Neural cell (in vitro differentiated cells): ENCODE measurements at regions not wholly inside any gene's neighbourhood (a gene's known extent, or its start where the extent isn't known, plus 50 kb on each side); places are given as distances from the start of the nearest gene placed in this dataset.

Experiments
- H2AFZ ChIP-seq: fragments of 200-600, 300-800 bp; sonication (generic), shearing (Covaris generic); 2 replicates; pipeline ENCODE4 v1.6.0; 2014; ENCODE audit warnings: low read depth, mild to moderate bottlenecking, antibody characterized with exemption, low read length, moderate library complexity
- H3F3A ChIP-seq: fragments of 200-600 bp; shearing (Covaris generic); 2 replicates; pipeline ENCODE4 v1.6.1; 2016; ENCODE audit warnings: mild to moderate bottlenecking, moderate library complexity, mixed read lengths, antibody characterized with exemption, low read length; ENCODE audit not compliant: insufficient read depth, poor library complexity, severe bottlenecking
- H3K27ac ChIP-seq: fragments of 200-600, 300-800 bp; sonication (generic), shearing (Covaris generic); 2 replicates; pipeline ENCODE4 v1.5.1; 2014; ENCODE audit warnings: mild to moderate bottlenecking, low read length, moderate library complexity
- H3K27me3 ChIP-seq: fragments of 300-800, 200-600 bp; sonication (generic), shearing (Covaris generic); 2 replicates; pipeline ENCODE4 v1.6.0; 2014; ENCODE audit warnings: mild to moderate bottlenecking, low read depth, low read length, moderate library complexity; ENCODE audit not compliant: insufficient read depth
- H3K36me3 ChIP-seq: fragments of 300-800, 200-600 bp; sonication (generic), shearing (Covaris generic); 2 replicates; pipeline ENCODE4 v1.5.1; 2014; ENCODE audit warnings: mild to moderate bottlenecking, antibody characterized with exemption, low read length, moderate library complexity; ENCODE audit not compliant: insufficient read depth
- H3K4me2 ChIP-seq: fragments of 300-800, 200-600 bp; sonication (generic), shearing (Covaris generic); 2 replicates; pipeline ENCODE4 v1.6.0; 2014; ENCODE audit warnings: mild to moderate bottlenecking, low read length
- H3K4me3 ChIP-seq: fragments of 300-800, 200-600 bp; sonication (generic), shearing (Covaris generic); 2 replicates; pipeline ENCODE4 v1.5.1; 2014; ENCODE audit warnings: mild to moderate bottlenecking, low read length, moderate library complexity
- H3K79me2 ChIP-seq: fragments of 200-600 bp; shearing (Covaris generic); replicated peaks from 2 replicates; pipeline ENCODE4 v1.6.0; 2014; ENCODE audit warnings: mild to moderate bottlenecking, low read length, moderate library complexity; ENCODE audit not compliant: insufficient read depth
- H3K9ac ChIP-seq: fragments of 300-800, 200-600 bp; sonication (generic), shearing (Covaris generic); 2 replicates; pipeline ENCODE4 v1.6.1; 2016; ENCODE audit warnings: mild to moderate bottlenecking, low read length, mixed read lengths
- H3K9me2 ChIP-seq: fragments of 200-600 bp; shearing (Covaris generic); 2 replicates; pipeline ENCODE4 v1.6.1; 2016; ENCODE audit warnings: mild to moderate bottlenecking, low read length, mixed read lengths; ENCODE audit not compliant: insufficient read depth
- H3K9me3 ChIP-seq: fragments of 200-600, 300-800 bp; sonication (generic), shearing (Covaris generic); 2 replicates; pipeline ENCODE4 v1.6.1; 2016; ENCODE audit warnings: mild to moderate bottlenecking, mixed run types, low read length, moderate library complexity, mixed read lengths
- H4K20me1 ChIP-seq: fragments of 200-600 bp; shearing (Covaris generic); 2 replicates; pipeline ENCODE4 v1.6.1; 2016; ENCODE audit warnings: mild to moderate bottlenecking, mixed run types; ENCODE audit not compliant: insufficient read depth
- EP300 ChIP-seq: fragments of 450-650 bp; conservative IDR thresholded peaks from 2 replicates; pipeline ENCODE4 v1.6.1; 2014; ENCODE audit warnings: antibody characterized with exemption, mild to moderate bottlenecking, moderate library complexity; ENCODE audit not compliant: poor library complexity, severe bottlenecking
- EZH2 ChIP-seq: fragments of 200-600, 300-800 bp; shearing (Covaris generic), sonication (generic); IDR thresholded peaks from 2 replicates; pipeline ENCODE4 v1.6.1; 2014; ENCODE audit warnings: antibody characterized with exemption, low read length, borderline replicate concordance, mild to moderate bottlenecking; ENCODE audit not compliant: insufficient read depth, poor library complexity, severe bottlenecking
- MXI1 ChIP-seq: fragments of 450-650 bp; conservative IDR thresholded peaks from 2 replicates; pipeline ENCODE4 v1.6.1; 2014; ENCODE audit warnings: antibody characterized with exemption, mild to moderate bottlenecking; ENCODE audit not compliant: poor library complexity, severe bottlenecking
- POLR2AphosphoS5 ChIP-seq: IDR thresholded peaks from 2 replicates; pipeline ENCODE4 v1.6.1; 2012
- RAD21 ChIP-seq: fragments of 450-650 bp; conservative IDR thresholded peaks from 2 replicates; pipeline ENCODE4 v1.6.1; 2014; ENCODE audit warnings: antibody characterized with exemption, mild to moderate bottlenecking, moderate library complexity
- SMC3 ChIP-seq: fragments of 450-650 bp; conservative IDR thresholded peaks from 2 replicates; pipeline ENCODE4 v1.6.1; 2014; ENCODE audit warnings: antibody characterized with exemption, mild to moderate bottlenecking, moderate library complexity; ENCODE audit not compliant: poor library complexity
- TAF1 ChIP-seq: IDR thresholded peaks from 2 replicates; pipeline ENCODE4 v1.6.1; 2012; ENCODE audit warnings: low read depth
- TF ChIP-seq, protein P1 (sequence below): fragments of 450-650 bp; IDR thresholded peaks from 2 replicates; pipeline ENCODE4 v1.5.1; 2014; ENCODE audit warnings: antibody characterized with exemption, mild to moderate bottlenecking, moderate library complexity; ENCODE audit not compliant: poor library complexity, severe bottlenecking
- TF ChIP-seq, protein P2 (sequence below): IDR thresholded peaks from 2 replicates; pipeline ENCODE4 v1.6.1; 2012; ENCODE audit warnings: borderline replicate concordance

DNA sequence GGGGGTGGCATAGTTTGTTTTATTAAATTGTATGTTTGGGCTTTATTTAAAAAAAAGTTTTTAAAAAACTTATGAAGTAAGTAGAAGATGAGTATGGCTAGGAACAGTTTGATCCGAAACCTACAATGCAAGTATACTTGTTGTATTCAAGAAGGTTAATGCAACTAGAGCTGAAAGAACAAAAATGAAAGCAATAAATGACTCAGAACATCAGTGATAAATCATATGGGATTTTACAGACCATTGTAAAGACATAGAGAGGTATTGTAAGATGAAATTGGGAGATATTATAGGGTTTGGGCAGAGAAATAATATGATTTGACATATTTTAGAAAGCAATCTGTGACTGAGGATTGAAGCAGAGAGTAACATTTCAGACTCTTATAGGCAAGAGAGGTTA, 1135.3 kb downstream of the SLITRK5 start:
- no peak overlapping the region for H3K4me3 ChIP-seq

DNA sequence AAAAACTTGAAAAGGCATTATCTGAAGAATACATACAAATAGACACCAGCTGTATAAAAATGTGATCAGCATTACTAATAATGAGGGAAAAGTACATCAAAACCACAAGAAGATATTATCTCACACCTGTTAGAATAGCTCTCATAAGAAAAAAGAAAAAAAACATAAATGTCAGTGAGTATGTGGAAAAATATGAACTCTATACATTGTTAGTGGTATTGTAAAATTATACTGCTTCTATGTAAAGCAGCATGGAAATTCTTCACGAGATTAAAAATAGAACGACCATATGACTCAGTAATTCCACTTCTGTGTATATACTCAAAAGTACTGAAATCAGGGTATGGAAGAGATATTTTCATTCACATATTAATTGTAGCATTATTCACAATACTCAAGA, 1146.4 kb downstream of the SLITRK5 start:
- TF ChIP-seq TAF1 (no peak), MXI1 (no peak), POLR2AphosphoS5 (no peak), EZH2 (no peak)
- TF ChIP-seq, protein P1, sequence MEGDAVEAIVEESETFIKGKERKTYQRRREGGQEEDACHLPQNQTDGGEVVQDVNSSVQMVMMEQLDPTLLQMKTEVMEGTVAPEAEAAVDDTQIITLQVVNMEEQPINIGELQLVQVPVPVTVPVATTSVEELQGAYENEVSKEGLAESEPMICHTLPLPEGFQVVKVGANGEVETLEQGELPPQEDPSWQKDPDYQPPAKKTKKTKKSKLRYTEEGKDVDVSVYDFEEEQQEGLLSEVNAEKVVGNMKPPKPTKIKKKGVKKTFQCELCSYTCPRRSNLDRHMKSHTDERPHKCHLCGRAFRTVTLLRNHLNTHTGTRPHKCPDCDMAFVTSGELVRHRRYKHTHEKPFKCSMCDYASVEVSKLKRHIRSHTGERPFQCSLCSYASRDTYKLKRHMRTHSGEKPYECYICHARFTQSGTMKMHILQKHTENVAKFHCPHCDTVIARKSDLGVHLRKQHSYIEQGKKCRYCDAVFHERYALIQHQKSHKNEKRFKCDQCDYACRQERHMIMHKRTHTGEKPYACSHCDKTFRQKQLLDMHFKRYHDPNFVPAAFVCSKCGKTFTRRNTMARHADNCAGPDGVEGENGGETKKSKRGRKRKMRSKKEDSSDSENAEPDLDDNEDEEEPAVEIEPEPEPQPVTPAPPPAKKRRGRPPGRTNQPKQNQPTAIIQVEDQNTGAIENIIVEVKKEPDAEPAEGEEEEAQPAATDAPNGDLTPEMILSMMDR = no peak
- TF ChIP-seq, protein P2, sequence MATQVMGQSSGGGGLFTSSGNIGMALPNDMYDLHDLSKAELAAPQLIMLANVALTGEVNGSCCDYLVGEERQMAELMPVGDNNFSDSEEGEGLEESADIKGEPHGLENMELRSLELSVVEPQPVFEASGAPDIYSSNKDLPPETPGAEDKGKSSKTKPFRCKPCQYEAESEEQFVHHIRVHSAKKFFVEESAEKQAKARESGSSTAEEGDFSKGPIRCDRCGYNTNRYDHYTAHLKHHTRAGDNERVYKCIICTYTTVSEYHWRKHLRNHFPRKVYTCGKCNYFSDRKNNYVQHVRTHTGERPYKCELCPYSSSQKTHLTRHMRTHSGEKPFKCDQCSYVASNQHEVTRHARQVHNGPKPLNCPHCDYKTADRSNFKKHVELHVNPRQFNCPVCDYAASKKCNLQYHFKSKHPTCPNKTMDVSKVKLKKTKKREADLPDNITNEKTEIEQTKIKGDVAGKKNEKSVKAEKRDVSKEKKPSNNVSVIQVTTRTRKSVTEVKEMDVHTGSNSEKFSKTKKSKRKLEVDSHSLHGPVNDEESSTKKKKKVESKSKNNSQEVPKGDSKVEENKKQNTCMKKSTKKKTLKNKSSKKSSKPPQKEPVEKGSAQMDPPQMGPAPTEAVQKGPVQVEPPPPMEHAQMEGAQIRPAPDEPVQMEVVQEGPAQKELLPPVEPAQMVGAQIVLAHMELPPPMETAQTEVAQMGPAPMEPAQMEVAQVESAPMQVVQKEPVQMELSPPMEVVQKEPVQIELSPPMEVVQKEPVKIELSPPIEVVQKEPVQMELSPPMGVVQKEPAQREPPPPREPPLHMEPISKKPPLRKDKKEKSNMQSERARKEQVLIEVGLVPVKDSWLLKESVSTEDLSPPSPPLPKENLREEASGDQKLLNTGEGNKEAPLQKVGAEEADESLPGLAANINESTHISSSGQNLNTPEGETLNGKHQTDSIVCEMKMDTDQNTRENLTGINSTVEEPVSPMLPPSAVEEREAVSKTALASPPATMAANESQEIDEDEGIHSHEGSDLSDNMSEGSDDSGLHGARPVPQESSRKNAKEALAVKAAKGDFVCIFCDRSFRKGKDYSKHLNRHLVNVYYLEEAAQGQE = no peak
- Histone ChIP-seq H3F3A (no peaks in the 10 kb centered on the region), H3K4me3 (no peak overlapping the region), H3K36me3 (no peaks in the 10 kb centered on the region), H4K20me1 (no peaks in the 10 kb centered on the region), H2AFZ (no peak overlapping the region), H3K27me3 (no peaks in the 10 kb centered on the region), H3K9me2 (no peaks in the 10 kb centered on the region), H3K79me2 (no peaks in the 10 kb centered on the region), H3K4me2 (no peak overlapping the region), H3K9ac (no peak overlapping the region), H3K9me3 (no peaks in the 10 kb centered on the region), H3K27ac (no peak overlapping the region)

More for the DNA sequence above, 1135.3 kb downstream of the SLITRK5 start:
- Histone ChIP-seq H3K27ac (no peak overlapping the region), H3K4me2 (no peak overlapping the region), H4K20me1 (no peaks in the 10 kb centered on the region), H3F3A (no peaks in the 10 kb centered on the region), H3K9me3 (no peaks in the 10 kb centered on the region), H3K36me3 (no peaks in the 10 kb centered on the region), H3K9me2 (no peaks in the 10 kb centered on the region), H2AFZ (no peak overlapping the region), H3K9ac (no peak overlapping the region), H3K27me3 (no peaks in the 10 kb centered on the region), H3K79me2 (no peaks in the 10 kb centered on the region)
- no peak for TF ChIP-seq EP300
- no peak for TF ChIP-seq POLR2AphosphoS5
- TF ChIP-seq, protein P2 = no peak
- TF ChIP-seq, protein P1 = no peak
- no peak for TF ChIP-seq TAF1
- no peak for TF ChIP-seq RAD21
- no peak for TF ChIP-seq EZH2
- no peak for TF ChIP-seq MXI1
- no peak for TF ChIP-seq SMC3
